Peyer's patch (tissue), 4 donors: ENCODE measurements at regions not wholly inside any gene's neighbourhood (a gene's known extent, or its start where the extent isn't known, plus 50 kb on each side); places are given as distances from the start of the nearest gene placed in this dataset.

ENCODE experiments used
- CTCF ChIP-seq, 6 experiments: fragments of 450-650 bp in 4 of 6; fragments of 200-600 bp in 2 of 6; sonication (generic) in 1 of 6; IDR thresholded peaks; one replicate each; pipeline ENCODE4 v1.5.1; 2017 to 2019; ENCODE audit warnings: antibody characterized with exemption in 6 of 6, mild to moderate bottlenecking in 3 of 6, moderate library complexity in 1 of 6
- POLR2A ChIP-seq, 2 donors: fragments of 450-650 bp; IDR thresholded peaks; one replicate each; pipeline ENCODE4 v1.5.1; 2017; ENCODE audit warnings: antibody characterized with exemption in 2 of 2, mild to moderate bottlenecking in 2 of 2, moderate library complexity in 2 of 2

DNA sequence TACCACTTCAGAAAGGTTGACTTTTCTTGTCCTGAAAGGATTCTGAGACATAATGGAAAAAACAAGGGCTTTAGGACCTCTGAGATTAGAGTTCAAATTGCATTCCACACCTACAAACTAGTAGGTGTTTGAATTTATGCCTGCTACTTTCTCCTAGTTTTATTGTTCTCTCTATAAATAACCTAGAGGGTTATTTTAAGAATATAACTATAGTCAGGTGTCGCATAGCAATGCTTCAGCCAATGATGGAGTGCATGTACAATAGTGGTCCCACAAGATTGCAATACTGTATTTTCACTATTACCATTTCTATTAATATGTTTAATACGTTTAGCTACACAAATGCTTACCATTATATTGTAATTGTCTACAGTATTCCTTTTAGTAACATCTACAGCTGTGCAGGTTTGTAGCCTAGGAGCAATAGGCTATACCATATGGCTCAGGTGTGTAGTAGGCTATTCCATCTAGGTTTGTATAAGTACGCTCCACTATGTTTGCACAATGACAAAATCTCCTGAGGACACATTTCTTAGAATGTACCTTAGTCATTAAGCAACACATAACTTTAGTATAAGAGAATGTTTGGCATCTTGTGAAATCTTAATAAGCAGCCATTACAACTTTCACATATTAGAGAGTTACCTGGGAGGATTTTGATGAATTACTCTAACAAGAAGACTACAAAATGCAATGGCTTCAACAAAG, 1352.5 kb downstream of the ZPLD1 start:
- TF ChIP-seq CTCF (IDR thresholded peaks at IDR 0.05) (no peak), POLR2A (IDR thresholded peaks at IDR 0.05) (no peak)
